SU-DHL-6 (cell line): ENCODE measurements at regions not wholly inside any gene's neighbourhood (a gene's known extent, or its start where the extent isn't known, plus 50 kb on each side); places are given as distances from the start of the nearest gene placed in this dataset.

Experiments
- CTCF ChIP-seq: fragments of 200-600 bp; sonication (generic); IDR thresholded peaks from one replicate; pipeline ENCODE4 v1.5.1; 2017; ENCODE audit warnings: antibody characterized with exemption, mild to moderate bottlenecking, low read length, moderate library complexity; ENCODE audit not compliant: insufficient read depth, poor library complexity, severe bottlenecking
- EZH2phosphoT487 ChIP-seq: fragments of 200-600 bp; sonication (generic), shearing (Covaris generic); conservative IDR thresholded peaks from 2 replicates; pipeline ENCODE4 v1.6.1; 2018; ENCODE audit warnings: mild to moderate bottlenecking, antibody characterized with exemption, low read length, moderate library complexity, mixed read lengths

- TF ChIP-seq EZH2phosphoT487: no peak
- TF ChIP-seq CTCF: no peak
These were observed 80.4 kb upstream of the RASGEF1B start for GRCh38 chr4:81552086-81552485.
